Bronchial epithelial cell (primary cell): ENCODE measurements at regions not wholly inside any gene's neighbourhood (a gene's known extent, or its start where the extent isn't known, plus 50 kb on each side); places are given as distances from the start of the nearest gene placed in this dataset.

Source experiments
- DNase-seq: peaks from one replicate; pipeline ENCODE4 v3.0.0-alpha.2; 2010; ENCODE audit warnings: low read depth
- FAIRE-seq: peaks from 2 replicates; lab custom pipeline; 2011; peaks lifted over from hg19 to GRCh38; lab: Jason Lieb, UNC
- H3K27me3 ChIP-seq: 2 replicates; pipeline ENCODE4 v1.5.1; 2011; ENCODE audit warnings: low read length; ENCODE audit not compliant: control insufficient read depth, insufficient read depth
- H3K36me3 ChIP-seq: 2 replicates; pipeline ENCODE4 v1.5.1; 2011; ENCODE audit warnings: low read length; ENCODE audit not compliant: control insufficient read depth, insufficient read depth
- H3K4me3 ChIP-seq: 2 replicates; pipeline ENCODE4 v1.5.1; 2011; ENCODE audit warnings: mild to moderate bottlenecking, low read depth, low read length, control low read depth
- TF ChIP-seq, protein P1 (sequence below): IDR thresholded peaks from 2 replicates; pipeline ENCODE4 v1.5.1; 2011; ENCODE audit warnings: mild to moderate bottlenecking, moderate library complexity, low read length, control low read depth, inconsistent platforms; ENCODE audit not compliant: insufficient read depth, severe bottlenecking

DNA sequence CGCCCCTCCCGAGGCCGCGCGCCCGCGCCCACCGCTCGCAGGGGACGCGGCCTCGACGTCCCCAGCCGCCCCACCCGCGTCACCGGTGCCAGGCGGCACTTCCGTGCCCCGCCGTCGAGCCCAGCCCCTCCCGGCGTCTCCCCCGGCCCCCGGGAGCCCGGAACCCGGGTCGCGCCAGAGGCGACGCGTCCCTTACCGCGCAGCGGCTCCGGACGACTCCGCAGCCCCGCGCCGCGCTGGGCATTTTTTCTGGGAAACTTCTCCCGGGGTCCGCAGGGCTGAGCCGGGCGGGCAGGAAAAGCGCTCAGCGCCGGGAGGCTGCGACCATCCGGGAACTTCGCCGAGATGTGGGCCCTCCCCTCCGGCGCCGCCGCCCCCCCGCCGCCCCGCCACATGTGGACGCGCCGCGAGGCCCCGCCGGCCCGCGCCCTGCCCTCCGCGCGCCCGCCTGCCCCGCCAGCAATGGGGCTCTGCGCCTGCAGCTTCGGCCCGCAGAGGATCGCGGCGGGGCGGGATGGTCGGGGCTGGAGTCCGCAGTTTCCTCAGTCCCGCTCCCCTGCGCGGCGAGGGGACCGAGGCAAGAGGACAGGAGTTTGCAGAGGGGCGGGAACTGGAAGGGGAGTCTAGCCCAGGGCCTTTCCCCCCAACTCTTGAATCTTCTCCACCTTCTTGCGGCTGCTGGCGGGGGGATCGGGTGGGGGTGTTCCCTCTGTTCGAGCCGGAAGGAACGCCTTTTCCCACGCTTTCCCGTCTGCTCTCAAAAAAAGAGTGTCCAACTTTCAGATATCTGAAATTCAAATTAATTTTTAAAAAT lies 81.5 kb downstream of the CHRNA1 start:
- no peak for DNase-seq
- no peak for FAIRE-seq
- Histone ChIP-seq H3K27me3 (peaks cover 2% of the 10 kb centered on the region), H3K36me3 (no peaks in the 10 kb centered on the region), H3K4me3 (peak overlapping the region; percentile 51)
- TF ChIP-seq, protein P1, sequence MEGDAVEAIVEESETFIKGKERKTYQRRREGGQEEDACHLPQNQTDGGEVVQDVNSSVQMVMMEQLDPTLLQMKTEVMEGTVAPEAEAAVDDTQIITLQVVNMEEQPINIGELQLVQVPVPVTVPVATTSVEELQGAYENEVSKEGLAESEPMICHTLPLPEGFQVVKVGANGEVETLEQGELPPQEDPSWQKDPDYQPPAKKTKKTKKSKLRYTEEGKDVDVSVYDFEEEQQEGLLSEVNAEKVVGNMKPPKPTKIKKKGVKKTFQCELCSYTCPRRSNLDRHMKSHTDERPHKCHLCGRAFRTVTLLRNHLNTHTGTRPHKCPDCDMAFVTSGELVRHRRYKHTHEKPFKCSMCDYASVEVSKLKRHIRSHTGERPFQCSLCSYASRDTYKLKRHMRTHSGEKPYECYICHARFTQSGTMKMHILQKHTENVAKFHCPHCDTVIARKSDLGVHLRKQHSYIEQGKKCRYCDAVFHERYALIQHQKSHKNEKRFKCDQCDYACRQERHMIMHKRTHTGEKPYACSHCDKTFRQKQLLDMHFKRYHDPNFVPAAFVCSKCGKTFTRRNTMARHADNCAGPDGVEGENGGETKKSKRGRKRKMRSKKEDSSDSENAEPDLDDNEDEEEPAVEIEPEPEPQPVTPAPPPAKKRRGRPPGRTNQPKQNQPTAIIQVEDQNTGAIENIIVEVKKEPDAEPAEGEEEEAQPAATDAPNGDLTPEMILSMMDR: no peak

GRCh38 chr2:174682007-174682577 lies 82.2 kb downstream of the CHRNA1 start:
- FAIRE-seq (no peak), DNase-seq (no peak)
- Histone ChIP-seq H3K27me3 (peaks cover 2% of the 10 kb centered on the region), H3K36me3 (no peaks in the 10 kb centered on the region), H3K4me3 (peak overlapping the region; percentile 51)
- TF ChIP-seq, protein P1: no peak

DNA sequence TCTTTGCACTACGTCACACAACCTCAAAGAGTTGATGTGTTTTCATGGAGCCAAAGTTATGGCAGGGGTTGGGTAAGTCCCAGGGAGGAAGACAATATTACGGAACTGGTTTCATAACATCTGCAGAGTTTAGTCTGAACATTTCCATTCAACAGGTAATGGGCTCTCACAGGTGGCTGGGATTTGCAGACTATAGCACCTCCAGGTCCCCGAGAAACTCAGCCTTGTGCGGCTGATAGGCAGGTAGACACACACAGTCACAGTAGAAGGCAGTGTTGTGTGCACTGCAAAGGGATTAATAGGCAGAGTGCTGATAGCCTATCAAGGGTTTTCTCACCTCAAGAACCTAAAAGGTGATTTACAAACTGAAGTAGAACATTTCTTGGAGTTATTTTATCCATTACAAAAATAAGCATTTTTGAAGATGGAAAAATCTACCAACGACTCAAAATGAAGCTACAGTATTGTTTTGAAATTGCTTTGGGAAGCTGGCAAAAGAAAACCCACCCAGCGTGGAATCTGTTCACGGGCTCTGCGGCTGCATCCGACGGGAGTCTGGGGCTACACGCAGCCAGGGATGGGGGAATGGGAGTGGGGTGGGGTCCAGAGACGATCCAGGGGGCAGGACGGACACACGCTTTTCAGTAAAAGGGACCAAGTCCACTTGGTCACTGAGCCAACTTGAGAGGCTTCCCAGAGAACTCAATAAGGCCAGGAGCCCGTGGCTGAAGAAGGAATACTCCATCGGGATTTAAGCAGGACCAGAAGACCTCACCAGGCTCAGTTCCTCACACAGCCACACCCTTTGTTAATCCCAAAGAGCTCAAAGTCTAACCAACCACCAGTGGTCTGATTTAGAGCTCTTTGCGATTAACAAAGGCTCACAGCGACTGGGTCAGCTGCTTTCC lies 82.9 kb downstream of the CHRNA1 start:
- H3K36me3 ChIP-seq: no peaks in the 10 kb centered on the region
- peak overlapping the region; percentile 51 for H3K4me3 ChIP-seq
- DNase-seq (peak; percentile 5), FAIRE-seq (no peak)
- TF ChIP-seq, protein P1: no peak
- H3K27me3 ChIP-seq: peaks cover 2% of the 10 kb centered on the region

- H3K36me3 ChIP-seq: no peaks in the 10 kb centered on the region
- H3K27me3 ChIP-seq: peaks cover 2% of the 10 kb centered on the region
- FAIRE-seq (no peak), DNase-seq (no peak)
- TF ChIP-seq, protein P1: no peak
- no peak overlapping the region for H3K4me3 ChIP-seq
Measured at GRCh38 chr2:174680221-174680620, 82.6 kb upstream of the WIPF1 start.

DNA sequence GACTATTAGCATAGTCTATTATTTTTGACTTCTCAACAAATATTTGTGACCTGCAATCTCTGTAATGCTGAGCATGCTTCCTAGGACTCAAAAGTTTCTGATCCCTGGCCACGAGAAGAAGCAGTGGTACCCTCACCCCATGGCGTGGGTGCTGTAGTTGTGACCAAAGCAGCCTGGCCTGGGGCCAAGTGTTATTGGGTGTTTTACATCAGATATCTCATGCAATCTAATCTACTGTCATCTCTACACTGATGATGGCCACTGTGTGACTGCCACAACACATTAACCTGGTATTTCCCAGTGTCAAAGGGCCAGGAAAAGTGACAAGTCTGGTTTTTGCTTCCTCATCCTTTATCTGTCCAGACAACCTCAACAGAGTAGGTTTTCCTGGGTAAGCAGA lies 80.8 kb upstream of the WIPF1 start:
- FAIRE-seq (no peak), DNase-seq (no peak)
- peaks cover 2% of the 10 kb centered on the region for H3K27me3 ChIP-seq
- no peaks in the 10 kb centered on the region for H3K36me3 ChIP-seq
- H3K4me3 ChIP-seq: no peak overlapping the region
- TF ChIP-seq, protein P1: no peak
